ENCODE measurements at regions not wholly inside any gene's neighbourhood (a gene's known extent, or its start where the extent isn't known, plus 50 kb on each side); places are given as distances from the start of the nearest gene placed in this dataset.

DNA sequence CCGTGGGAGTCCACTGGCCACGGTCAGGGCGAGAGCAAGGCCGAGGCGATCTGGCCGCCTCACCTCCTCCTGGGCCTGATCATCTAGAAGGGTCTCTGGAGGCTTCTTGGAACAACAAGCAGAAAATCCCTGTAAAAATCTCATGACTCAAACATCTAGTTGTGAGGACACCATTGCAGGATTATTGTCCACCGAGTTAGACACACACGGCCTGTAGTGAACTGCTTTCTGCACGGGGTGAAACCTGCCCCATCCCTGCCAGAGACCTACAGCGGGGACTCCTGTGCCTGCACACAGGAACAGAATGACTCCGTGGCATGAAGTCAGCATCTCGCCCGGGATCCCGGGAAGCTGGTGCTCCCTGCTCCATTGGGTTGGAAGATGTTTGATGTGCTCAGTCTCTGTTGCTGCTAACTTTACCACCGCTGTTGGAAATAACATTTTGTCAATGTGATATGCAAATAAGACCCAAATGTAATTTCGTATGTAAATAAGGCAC lies 267.0 kb upstream of the TCERG1L start:
- Histone ChIP-seq H4K5ac (ENCODE audit: insufficient read length, low read depth, low read length) (no peak overlapping the region), H3T11ph (ENCODE audit: low read length) (no peak overlapping the region), H2BK12ac (ENCODE audit: insufficient read length, low read depth, low read length) (no peak overlapping the region), H3K4me1 (ENCODE audit: insufficient read depth, low read length) (no peaks in the 10 kb centered on the region), H2BK15ac (ENCODE audit: low read depth, low read length) (no peak overlapping the region), H3K9me3 (ENCODE audit: control insufficient read depth, low read depth, low read length) (no peaks in the 10 kb centered on the region), H3K23ac (ENCODE audit: insufficient read length, low read depth, low read length) (no peak overlapping the region), H4K8ac (replicated peaks; ENCODE audit: insufficient read length, low read depth, low read length) (no peak overlapping the region), H3K27ac (ENCODE audit: insufficient read length, low read depth, low read length) (no peak overlapping the region), H3K79me1 (ENCODE audit: insufficient read depth, low read depth, low read length, poor library complexity, severe bottlenecking) (no peaks in the 10 kb centered on the region), H2BK120ac (ENCODE audit: low read depth, low read length, poor library complexity, severe bottlenecking) (no peak overlapping the region), H3K9ac (ENCODE audit: extremely low read depth, insufficient read length, low read length) (no peak overlapping the region), H3K4me2 (ENCODE audit: insufficient read depth, insufficient read length, low read length) (no peak overlapping the region), H2AK5ac (ENCODE audit: insufficient read length, low read length) (no peak overlapping the region), H4K91ac (ENCODE audit: insufficient read length, low read depth, low read length) (no peak overlapping the region), H3K23me2 (ENCODE audit: insufficient read length, low read depth, low read length, poor library complexity, severe bottlenecking) (no peaks in the 10 kb centered on the region), H3K79me2 (ENCODE audit: insufficient read depth, low read length) (no peaks in the 10 kb centered on the region), H2BK20ac (ENCODE audit: low read depth, low read length, poor library complexity, severe bottlenecking) (no peak overlapping the region), H3K14ac (ENCODE audit: insufficient read depth, low read length) (no peak overlapping the region), H3K4ac (ENCODE audit: low read depth, low read length) (no peak overlapping the region), H4K20me1 (ENCODE audit: control insufficient read depth, insufficient read depth, insufficient read length) (no peaks in the 10 kb centered on the region), H3K18ac (ENCODE audit: insufficient read length, low read depth, low read length) (no peak overlapping the region), H3K27me3 (ENCODE audit: insufficient read depth, low read length) (no peaks in the 10 kb centered on the region), H2AFZ (ENCODE audit: low read length) (no peak overlapping the region), H3K56ac (ENCODE audit: insufficient read length, low read depth, low read length) (no peak overlapping the region), H2BK5ac (ENCODE audit: insufficient read length, low read length) (no peak overlapping the region)
- Mint-ChIP-seq H3K27ac (no peak overlapping the region), H3K4me3 (no peak overlapping the region; a peak in 1 of 5 replicates), H3K9me3 (no peaks in the 10 kb centered on the region), H3K4me1 (peaks cover 0 to 4% of the 10 kb centered on the region in 2 experiments; a peak in 1 of 4 replicates), H3K36me3 (ENCODE audit: insufficient read depth in 1 of 3, low read depth in 3 of 3) (no peaks in the 10 kb centered on the region; a peak in 1 of 7 replicates), H3K27me3 (ENCODE audit: low read depth) (no peaks in the 10 kb centered on the region; the same call in 1 of the 2 replicates)
- no peak for DNase-seq
- no CpG with 5 or more reads among the region's 16 CpGs for WGBS (ENCODE audit: extremely low coverage, insufficient read length, low lambda C conversion rate)
- TF ChIP-seq, protein P1, sequence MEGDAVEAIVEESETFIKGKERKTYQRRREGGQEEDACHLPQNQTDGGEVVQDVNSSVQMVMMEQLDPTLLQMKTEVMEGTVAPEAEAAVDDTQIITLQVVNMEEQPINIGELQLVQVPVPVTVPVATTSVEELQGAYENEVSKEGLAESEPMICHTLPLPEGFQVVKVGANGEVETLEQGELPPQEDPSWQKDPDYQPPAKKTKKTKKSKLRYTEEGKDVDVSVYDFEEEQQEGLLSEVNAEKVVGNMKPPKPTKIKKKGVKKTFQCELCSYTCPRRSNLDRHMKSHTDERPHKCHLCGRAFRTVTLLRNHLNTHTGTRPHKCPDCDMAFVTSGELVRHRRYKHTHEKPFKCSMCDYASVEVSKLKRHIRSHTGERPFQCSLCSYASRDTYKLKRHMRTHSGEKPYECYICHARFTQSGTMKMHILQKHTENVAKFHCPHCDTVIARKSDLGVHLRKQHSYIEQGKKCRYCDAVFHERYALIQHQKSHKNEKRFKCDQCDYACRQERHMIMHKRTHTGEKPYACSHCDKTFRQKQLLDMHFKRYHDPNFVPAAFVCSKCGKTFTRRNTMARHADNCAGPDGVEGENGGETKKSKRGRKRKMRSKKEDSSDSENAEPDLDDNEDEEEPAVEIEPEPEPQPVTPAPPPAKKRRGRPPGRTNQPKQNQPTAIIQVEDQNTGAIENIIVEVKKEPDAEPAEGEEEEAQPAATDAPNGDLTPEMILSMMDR (conservative IDR thresholded peaks at IDR 0.05), result no peak
